Right ventricle myocardium superior (tissue), 1 donor: ENCODE measurements at regions not wholly inside any gene's neighbourhood (a gene's known extent, or its start where the extent isn't known, plus 50 kb on each side); places are given as distances from the start of the nearest gene placed in this dataset.

Source experiments
- ATAC-seq: fragments of 200-7000 bp; cut with Tn5 transposase; one replicate; pipeline ENCODE4 v1.9.1; 2020; ENCODE audit warnings: mild to moderate bottlenecking; ENCODE audit not compliant: poor library complexity
- DNase-seq: peaks from one replicate; pipeline ENCODE4 v3.0.0-alpha.2; 2020
- intact Hi-C: fragments of 100-400 bp; cut with DNase I; formaldehyde crosslinking; loops from one replicate; pipeline ENCODE4 v1.11.2; 2022
- donor health status: DM: no; HTN: yes; CAD: no; lungs with severe emphysema.

- ATAC-seq = peak; percentile 77
- DNase-seq = no peak
- intact Hi-C loops = loop anchor here (5.0 kb wide), 1 partner anchor 432 kb away; the partner anchor contains the start of gene NUAK1
Measured at GRCh38 chr12:105705765-105706164, 375.3 kb downstream of the C12orf75 start.

- ATAC-seq (peak; percentile 59), DNase-seq (peak; percentile 45)
- intact Hi-C loops = loop anchor here (5.0 kb wide), 1 partner anchor 431 kb away; the partner anchor contains the start of gene NUAK1
Measured at GRCh38 chr12:105706321-105706972, 376.0 kb downstream of the C12orf75 start.

- DNase-seq (no peak), ATAC-seq (no peak)
- intact Hi-C loops = loop anchor here (5.0 kb wide), 1 partner anchor 430 kb away; the partner anchor contains the start of gene NUAK1
Measured at GRCh38 chr12:105706973-105707334, 376.5 kb downstream of the C12orf75 start.

GRCh38 chr12:105713606-105714305 lies 383.3 kb downstream of the C12orf75 start:
- no peak for ATAC-seq
- no peak for DNase-seq
- intact Hi-C loops = no loop called here

- intact Hi-C loops = no loop called here
- ATAC-seq (no peak), DNase-seq (no peak)
Measured at GRCh38 chr12:105716621-105717020, 386.1 kb downstream of the C12orf75 start.

GRCh38 chr12:105721051-105721825 lies 390.7 kb downstream of the C12orf75 start:
- ATAC-seq (no peak), DNase-seq (no peak)
- intact Hi-C loops = no loop called here

- ATAC-seq (no peak), DNase-seq (no peak)
- intact Hi-C loops = no loop called here
Measured at GRCh38 chr12:105721891-105722290, 391.4 kb downstream of the C12orf75 start.

GRCh38 chr12:105723066-105723465 lies 392.6 kb downstream of the C12orf75 start:
- ATAC-seq (no peak), DNase-seq (no peak)
- intact Hi-C loops = no loop called here

GRCh38 chr12:105723494-105723893 lies 393.0 kb downstream of the C12orf75 start:
- DNase-seq (no peak), ATAC-seq (no peak)
- intact Hi-C loops = no loop called here

GRCh38 chr12:105724641-105725040 lies 394.1 kb downstream of the C12orf75 start:
- DNase-seq = no peak
- intact Hi-C loops = no loop called here
- ATAC-seq = peak; percentile 38

GRCh38 chr12:105725054-105725453 lies 394.6 kb downstream of the C12orf75 start:
- ATAC-seq (no peak), DNase-seq (no peak)
- intact Hi-C loops = no loop called here

- ATAC-seq (no peak), DNase-seq (no peak)
- intact Hi-C loops = no loop called here
Measured at GRCh38 chr12:105729181-105729771, 398.8 kb downstream of the C12orf75 start.

GRCh38 chr12:105729926-105730325 lies 399.4 kb downstream of the C12orf75 start:
- intact Hi-C loops = no loop called here
- no peak for ATAC-seq
- no peak for DNase-seq

- DNase-seq (no peak), ATAC-seq (no peak)
- intact Hi-C loops = no loop called here
Measured at GRCh38 chr12:105733579-105733978, 403.1 kb downstream of the C12orf75 start.

GRCh38 chr12:105736498-105736897 lies 402.3 kb downstream of the NUAK1 start:
- DNase-seq = no peak
- no peak for ATAC-seq
- intact Hi-C loops = no loop called here

- ATAC-seq (peak; percentile 32), DNase-seq (peak; percentile 66)
- intact Hi-C loops = no loop called here
Measured at GRCh38 chr12:105738051-105738450, 400.7 kb downstream of the NUAK1 start.

- ATAC-seq (no peak), DNase-seq (no peak)
- intact Hi-C loops = no loop called here
Measured at GRCh38 chr12:105740369-105740768, 398.4 kb downstream of the NUAK1 start.

GRCh38 chr12:105740970-105741725 lies 397.6 kb downstream of the NUAK1 start:
- DNase-seq (peak; percentile 68), ATAC-seq (peak; percentile 59)
- intact Hi-C loops = no loop called here
